Natural killer cell (primary cell): ENCODE measurements at regions not wholly inside any gene's neighbourhood (a gene's known extent, or its start where the extent isn't known, plus 50 kb on each side); places are given as distances from the start of the nearest gene placed in this dataset.
"Not testable (repeated sequence)": the region's sequence is repeated elsewhere in the genome, so short reads cannot be mapped to it uniquely, and the experiment has no call there.

ENCODE experiments used
- ATAC-seq, 3 donors: fragments of 150-1000 bp in 2 of 3; fragments of 200-7000 bp in 1 of 3; cut with Tn5 transposase; 1 replicate in 1 of 3; 2 replicates in 2 of 3; pipeline ENCODE4 v1.10.0; 2021; ENCODE audit warnings: mild to moderate bottlenecking in 2 of 3, moderate library complexity in 2 of 3
- DNase-seq, 2 donors: peaks; one replicate each; pipeline versions ENCODE4 v3.0.0 to v3.0.0-alpha.2; 2013 to 2021; ENCODE audit warnings: mixed read lengths in 1 of 2
- H3K27ac ChIP-seq: one replicate; pipeline ENCODE4 v1.5.1; 2013; ENCODE audit warnings: mild to moderate bottlenecking, low read length
- H3K27me3 ChIP-seq: one replicate; pipeline ENCODE4 v1.6.1; 2013; ENCODE audit warnings: low read length; ENCODE audit not compliant: control insufficient read depth, insufficient read depth
- H3K36me3 ChIP-seq: one replicate; pipeline ENCODE4 v1.6.1; 2013; ENCODE audit warnings: low read length; ENCODE audit not compliant: control insufficient read depth, insufficient read depth
- H3K4me1 ChIP-seq: one replicate; pipeline ENCODE4 v1.6.1; 2013; ENCODE audit warnings: low read length; ENCODE audit not compliant: control insufficient read depth, insufficient read depth
- H3K4me3 ChIP-seq: one replicate; pipeline ENCODE4 v1.5.1; 2013; ENCODE audit warnings: low read length
- H3K9me3 ChIP-seq: one replicate; pipeline ENCODE4 v1.6.1; 2013; ENCODE audit warnings: low read length; ENCODE audit not compliant: control insufficient read depth, insufficient read depth
- H3K27ac Mint-ChIP-seq, 2 donors: one replicate each; pipeline ENCODE4 v1.8.0; 2022; ENCODE audit warnings: mild to moderate bottlenecking in 2 of 2, mixed read lengths in 2 of 2, moderate library complexity in 1 of 2
- H3K27me3 Mint-ChIP-seq, 2 donors: one replicate each; pipeline ENCODE4 v1.8.0; 2022; ENCODE audit warnings: low read depth in 2 of 2, mixed read lengths in 2 of 2
- H3K36me3 Mint-ChIP-seq: one replicate; pipeline ENCODE4 v1.8.0; 2022; ENCODE audit warnings: mixed read lengths
- H3K4me1 Mint-ChIP-seq, 2 donors: one replicate each; pipeline ENCODE4 v1.8.0; 2022; ENCODE audit warnings: mixed read lengths in 2 of 2
- H3K4me3 Mint-ChIP-seq: one replicate; pipeline ENCODE4 v1.8.0; 2022; ENCODE audit warnings: mild to moderate bottlenecking, moderate library complexity, mixed read lengths
- H3K9me3 Mint-ChIP-seq, 2 donors: one replicate each; pipeline ENCODE4 v1.8.0; 2022; ENCODE audit warnings: mixed read lengths in 2 of 2
- CTCF ChIP-seq: fragments of 200-600 bp; IDR thresholded peaks from one replicate; pipeline ENCODE4 v1.8.0; 2022; ENCODE audit warnings: antibody characterized with exemption
- whole genome bisulfite sequencing: methylation state at CpG from one replicate; pipeline ENCODE4 v1.1.7; 2013; ENCODE audit warnings: missing lambda C conversion rate; ENCODE audit not compliant: insufficient coverage; 5-methylcytosine and 5-hydroxymethylcytosine counted together
- intact Hi-C: fragments of 100-400 bp; cut with micrococcal nuclease; formaldehyde crosslinking; loops from one replicate; pipeline ENCODE4 v1.14.2; 2022

DNA sequence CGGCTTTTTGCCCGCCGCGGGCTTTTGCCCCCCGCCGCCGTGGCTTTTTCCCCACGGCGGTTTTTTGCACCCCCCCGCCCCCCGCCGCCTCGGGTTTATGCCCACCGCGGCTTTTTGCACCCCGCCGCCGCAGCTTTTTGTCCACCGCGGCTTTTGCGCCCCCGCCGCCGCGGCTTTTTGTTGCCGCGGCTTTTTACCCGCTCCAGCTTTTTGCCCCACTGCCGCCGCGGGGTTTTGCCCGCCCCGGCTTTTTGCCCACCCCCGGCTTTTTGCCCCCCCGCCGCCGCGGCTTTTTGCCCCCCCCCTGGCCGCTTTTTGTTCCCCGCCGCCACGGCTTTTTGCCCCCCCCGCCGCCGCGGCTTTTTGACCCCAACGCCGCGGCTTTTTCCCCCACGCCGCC lies 2785.8 kb downstream of the RPIA start:
- peaks cover 16% of the 10 kb centered on the region for H3K4me1 ChIP-seq
- WGBS, result 2% methylated on average over 47 of the region's 51 CpGs
- DNase-seq, H3K27ac Mint-ChIP-seq, H3K4me3 ChIP-seq, intact Hi-C loops, H3K36me3 Mint-ChIP-seq, H3K9me3 Mint-ChIP-seq, H3K27ac ChIP-seq, ATAC-seq, H3K36me3 ChIP-seq, H3K4me1 Mint-ChIP-seq, H3K9me3 ChIP-seq, H3K4me3 Mint-ChIP-seq: not testable (repeated sequence)
- peaks cover 10 to 11% of the 10 kb centered on the region in 2 donors for H3K27me3 Mint-ChIP-seq
- peaks cover 15% of the 10 kb centered on the region for H3K27me3 ChIP-seq

DNA sequence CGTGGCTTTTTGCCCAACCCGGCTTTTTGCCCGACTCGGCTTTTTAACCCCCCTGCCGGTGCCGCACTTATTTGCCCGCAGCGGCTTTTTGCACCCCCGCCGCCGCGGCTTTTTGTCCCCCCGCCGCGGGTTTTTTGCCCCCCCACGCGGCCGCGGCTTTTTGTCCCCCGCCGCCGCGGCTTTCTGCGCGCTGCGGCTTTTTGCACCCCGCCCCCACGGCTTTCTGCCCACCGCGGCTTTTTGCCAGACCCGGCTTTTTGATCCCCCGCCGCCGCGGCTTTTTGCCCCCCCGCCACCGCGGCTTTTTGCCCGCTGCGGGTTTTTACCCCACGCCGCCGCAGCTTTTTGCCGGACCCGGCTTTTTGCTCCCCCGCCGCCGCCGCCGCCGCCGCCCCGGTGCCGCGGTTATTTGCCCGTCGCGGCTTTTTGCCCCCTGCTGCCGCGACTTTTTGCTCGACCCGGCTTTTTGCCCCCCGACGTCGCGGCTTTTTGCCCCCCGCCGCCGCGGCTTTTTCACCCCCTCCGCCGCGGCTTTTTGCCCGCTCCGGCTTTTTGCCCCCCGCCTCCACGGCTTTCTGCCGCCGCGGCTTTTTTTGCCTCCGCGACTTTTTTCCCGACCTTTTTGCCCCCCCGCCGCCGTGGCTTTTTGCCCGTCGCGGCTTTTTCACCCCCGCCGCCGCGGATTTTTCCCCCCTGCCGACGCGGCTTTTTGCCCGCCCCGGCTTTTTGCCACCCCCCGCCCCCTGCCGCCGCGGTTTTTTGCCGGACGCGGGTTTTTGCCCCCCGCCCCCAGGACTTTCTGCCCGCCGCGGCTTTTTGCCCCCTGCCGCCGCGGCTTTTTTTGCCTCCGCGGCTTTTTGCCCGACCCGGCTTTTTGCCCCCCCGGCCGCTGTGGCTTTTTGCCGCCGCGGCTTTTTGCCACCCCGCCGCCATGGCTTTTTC lies 2786.5 kb downstream of the RPIA start:
- 2% methylated on average over 123 of the region's 123 CpGs for WGBS
- intact Hi-C loops, result no loop called here
- TF ChIP-seq CTCF, result no peak
- Mint-ChIP-seq H3K4me1 (peaks cover 0 to 5% of the 10 kb centered on the region in 2 donors), H3K4me3 (no peak overlapping the region), H3K27ac (no peak overlapping the region), H3K27me3 (peaks cover 8 to 11% of the 10 kb centered on the region in 2 donors), H3K9me3 (no peaks in the 10 kb centered on the region), H3K36me3 (no peaks in the 10 kb centered on the region)
- Histone ChIP-seq H3K27me3 (peaks cover 15% of the 10 kb centered on the region), H3K9me3 (peaks cover 8% of the 10 kb centered on the region), H3K4me3 (no peak overlapping the region), H3K36me3 (no peaks in the 10 kb centered on the region), H3K27ac (no peak overlapping the region), H3K4me1 (peaks cover 16% of the 10 kb centered on the region)
- ATAC-seq (peak in 1 of 3 donors; percentile 22), DNase-seq (peak in 1 of 2 donors; percentile 38)

DNA sequence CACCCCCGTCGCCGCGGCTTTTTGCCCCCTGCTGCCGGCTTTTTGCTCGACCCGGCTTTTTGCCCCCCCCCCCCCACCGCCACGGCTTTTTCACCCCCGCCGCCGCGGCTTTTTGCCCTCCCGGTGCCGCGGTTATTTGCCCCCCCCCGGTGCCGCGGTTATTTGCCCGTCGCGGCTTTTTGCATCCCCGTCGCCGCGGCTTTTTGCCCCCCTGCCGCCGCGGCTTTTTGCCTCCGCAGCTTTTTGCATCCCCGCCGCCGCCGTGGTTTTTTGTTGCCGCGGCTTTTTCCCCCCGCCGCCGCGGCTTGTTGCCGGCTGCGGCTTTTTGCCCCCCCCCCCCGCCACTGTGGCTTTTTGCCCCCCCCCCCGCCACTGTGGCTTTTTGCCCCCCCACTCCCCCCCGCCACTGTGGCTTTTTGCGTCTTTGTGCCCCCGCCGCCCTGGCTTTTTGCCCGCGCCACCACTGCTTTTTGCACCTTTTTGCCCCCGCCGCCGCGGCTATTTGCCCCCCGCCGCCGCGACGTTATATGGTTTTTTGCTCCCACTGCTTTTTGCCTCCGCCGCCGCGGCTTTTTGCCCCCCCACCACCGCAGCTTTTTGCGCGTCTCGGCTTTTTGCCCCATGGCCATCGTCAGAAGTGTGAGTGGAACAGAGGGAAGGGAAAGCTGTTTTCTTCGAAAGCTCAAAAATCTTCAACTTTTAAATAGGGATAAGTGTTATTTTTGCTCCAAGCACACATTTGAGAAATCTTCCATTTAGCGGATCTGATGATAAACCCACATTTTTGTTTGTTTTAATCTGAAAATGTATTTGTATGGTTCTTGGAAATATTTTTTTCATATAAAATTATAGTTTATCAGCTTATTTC lies 2787.6 kb downstream of the RPIA start:
- H3K4me3 Mint-ChIP-seq, result peak overlapping the region; percentile 83
- H3K27me3 ChIP-seq, result peaks cover 15% of the 10 kb centered on the region
- H3K36me3 Mint-ChIP-seq, H3K9me3 ChIP-seq, H3K27me3 Mint-ChIP-seq, intact Hi-C loops, H3K4me3 ChIP-seq, H3K36me3 ChIP-seq, H3K27ac ChIP-seq, ATAC-seq, H3K4me1 Mint-ChIP-seq, H3K9me3 Mint-ChIP-seq: not testable (repeated sequence)
- H3K4me1 ChIP-seq, result peaks cover 16% of the 10 kb centered on the region
- peak in 1 of 2 donors; percentile 28 for DNase-seq
- 3% methylated on average over 50 of the region's 70 CpGs for WGBS
- H3K27ac Mint-ChIP-seq, result peak overlapping the region in 1 of 2 donors; percentile 38

GRCh38 chr2:91485226-91485625 lies 2793.8 kb downstream of the RPIA start:
- intact Hi-C loops, H3K9me3 ChIP-seq, ATAC-seq, H3K27ac ChIP-seq, H3K4me1 ChIP-seq, H3K27me3 Mint-ChIP-seq, H3K27me3 ChIP-seq, H3K4me3 Mint-ChIP-seq, H3K4me3 ChIP-seq, DNase-seq, H3K36me3 Mint-ChIP-seq, H3K36me3 ChIP-seq, H3K9me3 Mint-ChIP-seq, H3K27ac Mint-ChIP-seq, H3K4me1 Mint-ChIP-seq: not testable (repeated sequence)
- WGBS, result 9% methylated on average over 1 of the region's 4 CpGs

- H3K9me3 Mint-ChIP-seq, H3K27ac Mint-ChIP-seq, H3K27ac ChIP-seq, H3K36me3 Mint-ChIP-seq, H3K4me1 ChIP-seq, H3K36me3 ChIP-seq, intact Hi-C loops, H3K4me1 Mint-ChIP-seq, H3K27me3 ChIP-seq, H3K27me3 Mint-ChIP-seq, H3K9me3 ChIP-seq, H3K4me3 Mint-ChIP-seq, H3K4me3 ChIP-seq: not testable (repeated sequence)
- 67% methylated on average over 5 of the region's 18 CpGs for WGBS
- ATAC-seq (peak in 1 of 3 donors; percentile 61), DNase-seq (peak in 1 of 2 donors; percentile 1)
These were observed 2805.9 kb downstream of the RPIA start for GRCh38 chr2:91497129-91498064.

DNA sequence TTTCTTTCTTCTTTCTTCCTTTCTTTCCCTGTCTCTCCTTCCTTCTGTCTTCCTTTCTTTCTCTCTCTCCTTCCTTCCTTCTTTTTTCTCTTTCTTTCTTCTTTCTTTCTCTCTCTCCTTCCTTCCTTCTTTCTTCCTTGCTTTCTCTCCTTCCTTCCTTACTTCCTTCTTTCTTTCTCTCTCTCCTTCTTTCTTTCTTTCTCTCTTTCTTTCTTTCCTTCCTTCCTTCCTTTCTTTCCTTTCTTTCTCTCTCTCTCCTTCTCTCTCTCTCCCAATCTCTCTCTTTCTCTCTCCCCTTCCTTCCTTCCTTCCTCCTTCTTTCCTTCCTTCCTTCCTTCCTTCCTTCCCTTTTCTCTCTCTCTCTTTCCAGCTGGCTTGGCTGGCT lies 2806.6 kb downstream of the RPIA start:
- H3K36me3 Mint-ChIP-seq, intact Hi-C loops, H3K27ac ChIP-seq, H3K4me1 ChIP-seq, H3K27me3 Mint-ChIP-seq, H3K9me3 ChIP-seq, H3K36me3 ChIP-seq, H3K9me3 Mint-ChIP-seq, ATAC-seq, H3K4me3 Mint-ChIP-seq, H3K27ac Mint-ChIP-seq, H3K4me1 Mint-ChIP-seq, H3K27me3 ChIP-seq, H3K4me3 ChIP-seq, DNase-seq: not testable (repeated sequence)
